ENCODE measurements at regions not wholly inside any gene's neighbourhood (a gene's known extent, or its start where the extent isn't known, plus 50 kb on each side); places are given as distances from the start of the nearest gene placed in this dataset.

GRCh38 chr12:116389326-116389725 lies 111.8 kb upstream of the MED13L start:
- Histone ChIP-seq H3K9me3 (ENCODE audit: control insufficient read depth, insufficient read depth, low read depth, low read length) (no peaks in the 10 kb centered on the region), H3K4me3 (ENCODE audit: low read depth in 2 of 2, low read length in 2 of 2) (no peak overlapping the region), H3K4me1 (ENCODE audit: control insufficient read depth, insufficient read depth, low read length) (peaks cover 45% of the 10 kb centered on the region), H3K27me3 (ENCODE audit: control insufficient read depth, insufficient read depth, low read length) (no peaks in the 10 kb centered on the region), H3K27ac (ENCODE audit: low read length) (peak overlapping the region; percentile 88), H3K36me3 (ENCODE audit: control insufficient read depth, insufficient read depth, low read length) (no peaks in the 10 kb centered on the region)
- POLR2A ChIA-PET = no interaction called here
- BruUV-seq (replicated peaks) = no TSS peak
- TF ChIP-seq TCF7L2 (IDR thresholded peaks at IDR 0.05; ENCODE audit: low read depth, low read length) = peak; percentile 67; the same call in 1 of the 2 replicates
- TF ChIP-seq POLR2AphosphoS5 (IDR thresholded peaks at IDR 0.05; ENCODE audit: low read depth, low read length) = no peak
- DNase-seq (ENCODE audit: low read depth, low spot score) (no peak), ATAC-seq (no peak)
- in situ Hi-C loops (cut with HindIII; ENCODE audit: low pct_unique_long_range_greater_than_20kb, low sequenced_read_pairs) (no loop called here), intact Hi-C loops (cut with micrococcal nuclease; ENCODE audit: unreplicated experiment) (no loop called here)
- CTCF ChIA-PET = interaction anchor here (0.6 kb wide), 1 partner anchor 76 kb away, joined by 4 read pairs; no protein-coding TSS in a partner anchor

GRCh38 chr12:116389990-116390389 lies 112.5 kb upstream of the MED13L start:
- Histone ChIP-seq H3K36me3 (ENCODE audit: control insufficient read depth, insufficient read depth, low read length) (no peaks in the 10 kb centered on the region), H3K4me1 (ENCODE audit: control insufficient read depth, insufficient read depth, low read length) (peaks cover 39% of the 10 kb centered on the region), H3K27ac (ENCODE audit: low read length) (peak overlapping the region; percentile 88), H3K27me3 (ENCODE audit: control insufficient read depth, insufficient read depth, low read length) (no peaks in the 10 kb centered on the region), H3K9me3 (ENCODE audit: control insufficient read depth, insufficient read depth, low read depth, low read length) (no peaks in the 10 kb centered on the region), H3K4me3 (ENCODE audit: low read depth in 2 of 2, low read length in 2 of 2) (no peak overlapping the region)
- DNase-seq (ENCODE audit: low read depth, low spot score) (no peak), ATAC-seq (peak; percentile 86)
- in situ Hi-C loops (cut with HindIII; ENCODE audit: low pct_unique_long_range_greater_than_20kb, low sequenced_read_pairs) (no loop called here), intact Hi-C loops (cut with micrococcal nuclease; ENCODE audit: unreplicated experiment) (no loop called here)
- ChIA-PET POLR2A (interaction anchor here (0.6 to 0.7 kb wide), 2 partner anchors 37 to 526 kb away, joined by 3 to 4 read pairs; no protein-coding TSS in a partner anchor), CTCF (interaction anchor here (0.6 kb wide), 1 partner anchor 75 kb away, joined by 4 read pairs; no protein-coding TSS in a partner anchor)
- no TSS peak for BruUV-seq (replicated peaks)
- TF ChIP-seq TCF7L2 (IDR thresholded peaks at IDR 0.05; ENCODE audit: low read depth, low read length) (no peak), POLR2AphosphoS5 (IDR thresholded peaks at IDR 0.05; ENCODE audit: low read depth, low read length) (peak; percentile 73; the same call in 1 of the 2 replicates), SIN3A (IDR thresholded peaks at IDR 0.05; ENCODE audit: borderline replicate concordance, insufficient read depth, low read depth, low read length) (no peak), CTCF (IDR thresholded peaks at IDR 0.05) (no peak)
- TF ChIP-seq, protein P1, sequence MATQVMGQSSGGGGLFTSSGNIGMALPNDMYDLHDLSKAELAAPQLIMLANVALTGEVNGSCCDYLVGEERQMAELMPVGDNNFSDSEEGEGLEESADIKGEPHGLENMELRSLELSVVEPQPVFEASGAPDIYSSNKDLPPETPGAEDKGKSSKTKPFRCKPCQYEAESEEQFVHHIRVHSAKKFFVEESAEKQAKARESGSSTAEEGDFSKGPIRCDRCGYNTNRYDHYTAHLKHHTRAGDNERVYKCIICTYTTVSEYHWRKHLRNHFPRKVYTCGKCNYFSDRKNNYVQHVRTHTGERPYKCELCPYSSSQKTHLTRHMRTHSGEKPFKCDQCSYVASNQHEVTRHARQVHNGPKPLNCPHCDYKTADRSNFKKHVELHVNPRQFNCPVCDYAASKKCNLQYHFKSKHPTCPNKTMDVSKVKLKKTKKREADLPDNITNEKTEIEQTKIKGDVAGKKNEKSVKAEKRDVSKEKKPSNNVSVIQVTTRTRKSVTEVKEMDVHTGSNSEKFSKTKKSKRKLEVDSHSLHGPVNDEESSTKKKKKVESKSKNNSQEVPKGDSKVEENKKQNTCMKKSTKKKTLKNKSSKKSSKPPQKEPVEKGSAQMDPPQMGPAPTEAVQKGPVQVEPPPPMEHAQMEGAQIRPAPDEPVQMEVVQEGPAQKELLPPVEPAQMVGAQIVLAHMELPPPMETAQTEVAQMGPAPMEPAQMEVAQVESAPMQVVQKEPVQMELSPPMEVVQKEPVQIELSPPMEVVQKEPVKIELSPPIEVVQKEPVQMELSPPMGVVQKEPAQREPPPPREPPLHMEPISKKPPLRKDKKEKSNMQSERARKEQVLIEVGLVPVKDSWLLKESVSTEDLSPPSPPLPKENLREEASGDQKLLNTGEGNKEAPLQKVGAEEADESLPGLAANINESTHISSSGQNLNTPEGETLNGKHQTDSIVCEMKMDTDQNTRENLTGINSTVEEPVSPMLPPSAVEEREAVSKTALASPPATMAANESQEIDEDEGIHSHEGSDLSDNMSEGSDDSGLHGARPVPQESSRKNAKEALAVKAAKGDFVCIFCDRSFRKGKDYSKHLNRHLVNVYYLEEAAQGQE (IDR thresholded peaks at IDR 0.05; ENCODE audit: insufficient read depth in 1 of 2, low read depth in 2 of 2, low read length in 1 of 2) = no peak

Measured in Panc1 (cell line).